ENCODE measurements at regions not wholly inside any gene's neighbourhood (a gene's known extent, or its start where the extent isn't known, plus 50 kb on each side); places are given as distances from the start of the nearest gene placed in this dataset.
"Not testable (repeated sequence)": the region's sequence is repeated elsewhere in the genome, so short reads cannot be mapped to it uniquely, and the experiment has no call there.

- not testable (repeated sequence) for DNase-seq (ENCODE audit: low spot score)
Measured at GRCh38 chr21:14006144-14006543, 204.6 kb downstream of the LIPI start.

DNA sequence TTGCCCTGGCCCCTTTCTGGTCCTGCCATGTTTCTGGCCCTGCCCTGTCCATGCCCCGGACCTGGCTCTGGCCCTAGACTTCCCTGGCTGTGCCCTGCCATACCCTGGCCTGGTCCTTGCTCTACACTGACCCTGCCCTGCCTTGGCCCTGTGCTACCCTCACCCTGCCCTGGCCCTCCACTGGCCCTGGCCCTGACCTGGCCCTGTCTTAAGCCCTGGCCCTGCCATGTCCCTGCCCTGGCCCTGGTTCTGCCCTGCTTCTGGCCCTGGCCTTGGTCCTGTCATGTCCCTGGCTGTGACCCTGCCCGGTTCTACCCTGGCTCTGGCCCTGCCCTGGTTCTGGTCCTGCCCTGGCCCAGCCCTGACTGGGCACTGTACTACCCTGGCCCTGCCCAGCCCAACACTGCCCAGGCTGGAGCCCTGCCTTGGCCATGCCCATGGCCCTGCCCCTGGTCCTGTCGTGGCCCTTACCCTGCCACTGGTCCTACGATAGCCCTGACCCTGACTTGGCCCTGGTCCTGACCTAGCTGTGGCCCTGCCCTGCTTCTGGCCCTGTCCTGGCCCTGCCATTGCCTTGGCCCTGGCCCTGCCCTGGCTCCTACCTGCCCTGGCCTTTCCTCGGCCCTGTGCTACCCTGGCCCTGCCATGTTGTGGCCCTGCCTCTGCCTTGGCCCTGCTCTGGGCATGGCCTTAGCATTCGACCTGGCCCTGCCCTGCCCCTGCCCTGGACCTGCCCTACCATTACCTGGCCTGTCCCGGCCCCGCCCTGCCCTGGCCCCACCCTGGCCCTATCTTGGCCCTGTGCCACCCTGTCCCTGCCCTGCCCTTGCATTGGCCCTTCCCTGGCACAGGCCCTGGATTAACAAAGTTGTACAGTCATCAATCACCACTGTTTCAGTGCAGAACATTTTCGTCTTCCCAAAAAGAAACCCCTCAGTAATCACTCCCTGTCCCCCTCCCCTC is 223.5 kb downstream of the LIPI start:
- not testable (repeated sequence) for DNase-seq (ENCODE audit: low spot score)

- DNase-seq (ENCODE audit: low spot score), result not testable (repeated sequence)
Measured at GRCh38 chr21:13985865-13986863, 224.6 kb downstream of the LIPI start.

- DNase-seq (ENCODE audit: low spot score), result not testable (repeated sequence)
Measured at GRCh38 chr21:13985137-13985864, 225.5 kb downstream of the LIPI start.

GRCh38 chr21:13984728-13985127 is 226.0 kb downstream of the LIPI start:
- not testable (repeated sequence) for DNase-seq (ENCODE audit: low spot score)

GRCh38 chr21:13981176-13982087 is 229.3 kb downstream of the LIPI start:
- DNase-seq (ENCODE audit: low spot score), result not testable (repeated sequence)

- peak; percentile 63 for DNase-seq (ENCODE audit: low spot score)
Measured at GRCh38 chr21:13980115-13980662, 230.6 kb downstream of the LIPI start.

- peak; percentile 27 for DNase-seq (ENCODE audit: low spot score)
Measured at GRCh38 chr21:13979608-13980007, 231.1 kb downstream of the LIPI start.

- DNase-seq (ENCODE audit: low spot score), result not testable (repeated sequence)
Measured at GRCh38 chr21:13974582-13974981, 236.2 kb downstream of the LIPI start.

DNA sequence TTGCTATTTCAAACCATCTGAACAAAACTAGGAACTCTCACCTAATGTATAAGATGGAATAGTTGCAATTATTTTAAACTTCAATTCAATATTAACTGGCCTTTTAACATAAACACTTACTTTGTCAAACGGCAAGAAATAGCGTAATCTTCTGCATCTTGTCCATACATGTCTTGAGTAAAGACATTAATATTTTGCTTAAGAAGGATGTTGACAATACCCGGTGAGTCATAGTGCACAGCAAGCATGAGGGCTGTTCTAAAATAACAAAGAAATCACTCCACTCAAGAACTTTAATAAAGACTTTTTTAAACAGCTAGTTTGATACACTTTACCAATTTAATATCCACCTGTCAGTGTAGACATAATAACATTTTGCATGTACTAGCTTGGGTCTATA is 240.9 kb downstream of the LIPI start:
- not testable (repeated sequence) for DNase-seq (ENCODE audit: low spot score)

DNA sequence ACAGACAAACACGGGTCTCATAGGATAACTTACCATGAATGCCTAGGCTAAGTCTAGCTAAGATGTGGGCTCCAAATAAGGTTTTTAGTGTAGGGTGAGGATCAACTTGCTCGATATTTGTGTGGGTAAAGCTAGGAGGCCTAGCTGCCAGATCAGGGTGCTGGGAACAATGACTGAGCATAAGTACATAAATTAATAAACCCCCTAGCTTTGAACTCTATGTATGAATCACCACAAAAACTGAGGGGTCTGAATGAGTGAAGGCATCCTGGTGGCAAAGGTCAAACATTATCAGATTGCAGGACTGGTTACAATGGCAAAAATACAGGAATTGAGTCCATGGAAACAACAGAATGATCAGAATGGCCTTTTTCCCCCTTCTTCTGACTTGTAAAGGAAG is 241.8 kb downstream of the LIPI start:
- DNase-seq (ENCODE audit: low spot score), result not testable (repeated sequence)

- not testable (repeated sequence) for DNase-seq (ENCODE audit: low spot score)
Measured at GRCh38 chr21:13963259-13963658, 247.5 kb downstream of the LIPI start.

DNA sequence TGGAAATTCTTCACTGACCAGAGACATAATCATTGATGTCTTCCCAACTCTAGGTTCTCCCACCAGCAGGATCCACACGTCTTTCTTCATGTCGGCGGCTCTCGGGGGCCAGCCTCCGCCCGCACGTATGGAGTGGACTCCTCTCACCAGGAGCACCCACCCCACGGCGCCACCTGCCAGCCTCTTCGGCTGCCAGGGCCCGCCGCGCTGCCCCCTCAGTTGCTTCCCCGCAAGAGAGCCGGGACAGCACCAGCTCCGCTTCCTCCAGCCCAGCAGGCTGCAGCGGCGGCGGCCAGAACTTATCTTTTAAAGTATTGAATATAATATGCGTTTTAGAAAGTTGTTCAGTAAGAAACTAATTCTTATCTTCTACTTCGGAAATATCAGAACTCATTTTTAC is 273.5 kb downstream of the LIPI start:
- no peak for TF ChIP-seq CTCF (IDR thresholded peaks at IDR 0.05; ENCODE audit: extremely low read depth, missing control alignments)
- DNase-seq (ENCODE audit: low spot score), result no peak

- not testable (repeated sequence) for DNase-seq (ENCODE audit: low spot score)
Measured at GRCh38 chr21:13936033-13936937, 274.5 kb downstream of the LIPI start.

DNA sequence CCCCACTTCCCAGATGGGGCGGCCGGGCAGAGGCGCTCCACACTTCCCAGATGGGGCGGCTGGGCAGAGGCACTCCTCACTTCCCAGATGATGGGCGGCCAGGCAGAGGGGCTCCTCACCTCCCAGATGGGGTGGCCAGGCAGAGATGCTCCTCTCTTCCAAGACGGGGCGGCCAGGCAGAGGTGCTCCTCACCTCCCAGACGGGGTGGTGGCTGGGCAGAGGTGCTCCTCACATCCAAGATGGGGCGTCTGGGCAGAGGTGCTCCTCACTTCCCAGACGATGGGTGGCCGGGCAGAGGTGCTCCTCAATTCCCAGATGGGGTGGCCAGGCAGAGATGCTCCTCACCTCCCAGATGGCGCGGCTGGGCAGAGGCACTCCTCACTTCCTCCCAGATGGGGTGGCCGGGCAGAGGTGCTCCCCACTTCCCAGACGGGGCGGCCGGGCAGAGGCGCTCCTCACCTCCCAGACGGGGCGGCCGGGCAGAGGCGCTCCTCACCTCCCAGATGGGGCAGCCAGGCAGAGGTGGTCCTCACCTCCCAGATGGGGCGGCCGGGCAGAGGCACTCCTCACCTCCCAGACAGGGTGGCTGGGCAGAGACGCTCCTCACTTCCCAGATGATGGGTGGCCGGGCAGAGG is 275.2 kb downstream of the LIPI start:
- DNase-seq (ENCODE audit: low spot score), result not testable (repeated sequence)

DNA sequence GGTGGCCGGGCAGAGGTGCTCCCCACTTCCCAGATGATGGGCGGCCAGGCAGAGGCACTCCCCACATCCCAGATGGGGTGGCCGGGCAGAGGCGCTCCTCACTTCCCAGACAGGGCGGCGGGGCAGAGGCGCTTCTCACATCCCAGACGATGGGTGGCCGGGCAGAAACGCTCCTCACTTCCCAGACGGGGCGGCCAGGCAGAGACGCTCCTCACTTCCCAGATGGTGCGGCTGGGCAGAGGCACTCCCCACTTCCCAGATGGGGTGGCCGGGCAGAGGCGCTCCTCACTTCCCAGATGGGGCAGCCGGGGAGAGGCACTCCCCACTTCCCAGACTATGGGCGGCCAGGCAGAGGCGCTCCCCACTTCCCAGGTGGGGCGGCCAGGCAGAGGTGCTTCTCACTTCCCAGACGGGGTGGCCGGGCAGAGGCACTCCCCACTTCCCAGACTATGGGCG is 275.8 kb downstream of the LIPI start:
- DNase-seq (ENCODE audit: low spot score), result not testable (repeated sequence)

GRCh38 chr21:13923175-13923574 is 287.6 kb downstream of the LIPI start:
- not testable (repeated sequence) for DNase-seq (ENCODE audit: low spot score)

All from GM20000 (cell line).